ENCODE measurements at regions not wholly inside any gene's neighbourhood (a gene's known extent, or its start where the extent isn't known, plus 50 kb on each side); places are given as distances from the start of the nearest gene placed in this dataset.

- TF ChIP-seq POLR2A (IDR thresholded peaks at IDR 0.05), result no peak
- TF ChIP-seq EP300 (IDR thresholded peaks at IDR 0.05), result no peak
- no peak for TF ChIP-seq CTCF (IDR thresholded peaks at IDR 0.05)
- DNase-seq (ENCODE audit: low spot score in 2 of 2), result no peak
- no peaks in the 10 kb centered on the region for H3K36me3 ChIP-seq
- no peaks in the 10 kb centered on the region for H3K4me1 ChIP-seq
- peaks cover 0 to 46% of the 10 kb centered on the region in 2 donors for H3K27me3 ChIP-seq
- H3K27ac ChIP-seq, result no peak overlapping the region
- WGBS, 2 donors, result 59 to 70% methylated on average over 4 of the region's 4 CpGs
- H3K4me3 ChIP-seq, result no peak overlapping the region
- no peaks in the 10 kb centered on the region for H3K9me3 ChIP-seq
These were observed 291.0 kb downstream of the IRF8 start for GRCh38 chr16:86189934-86190333.

DNA sequence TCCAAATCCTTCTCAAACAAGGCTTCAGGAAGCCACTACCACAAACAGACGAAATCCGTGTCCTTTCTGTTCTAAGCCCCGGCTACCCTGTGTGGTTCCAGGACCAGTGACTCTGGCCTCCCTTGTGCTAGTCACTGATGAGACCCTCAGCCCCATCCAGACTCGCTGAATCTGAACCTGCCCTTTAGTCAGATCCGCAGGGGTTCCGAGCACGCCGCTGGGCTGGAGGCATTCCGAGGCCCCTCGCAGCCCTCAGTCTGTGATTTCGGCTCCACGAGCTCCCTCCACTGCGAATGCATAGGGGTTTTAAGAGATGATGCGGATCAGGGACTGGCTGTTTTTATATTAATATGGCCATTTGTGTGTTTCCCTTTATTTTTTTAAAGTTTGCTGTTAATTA is 292.7 kb downstream of the IRF8 start:
- 59 to 62% methylated on average over 14 of the region's 14 CpGs for WGBS, 2 donors
- H3K36me3 ChIP-seq, result no peaks in the 10 kb centered on the region

DNA sequence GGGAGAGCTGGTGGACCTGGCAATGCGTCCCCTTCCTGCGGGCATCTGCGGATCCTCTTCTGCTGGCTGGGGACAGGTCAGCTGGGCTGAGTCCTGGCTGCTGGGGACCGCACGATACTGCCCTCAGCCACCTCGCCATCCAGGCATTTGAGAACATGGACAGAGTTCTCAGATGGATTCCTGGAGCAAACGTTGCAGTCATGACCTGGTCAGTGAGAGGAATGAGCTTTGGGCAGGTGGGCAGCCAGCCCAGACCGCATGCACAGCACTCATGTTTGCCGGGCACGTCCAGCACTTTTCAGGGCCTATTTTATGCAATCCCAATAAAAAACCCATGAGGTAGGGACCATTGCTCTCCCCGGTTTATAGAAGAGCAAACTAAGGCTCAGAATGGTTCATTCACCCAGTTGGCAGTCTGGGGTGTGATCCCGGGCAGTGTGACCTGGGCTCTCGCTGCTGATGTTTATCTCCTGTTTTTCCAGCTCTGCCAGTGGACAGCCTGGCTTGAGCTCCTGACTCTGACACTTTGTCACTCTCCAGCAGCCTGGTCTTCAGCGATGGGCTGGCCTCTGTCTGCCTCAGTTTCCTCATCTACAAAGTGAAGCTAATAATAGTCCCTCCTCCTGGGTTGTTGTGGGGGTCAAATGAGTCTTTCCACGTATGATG is 294.7 kb downstream of the IRF8 start:
- no peak for DNase-seq (ENCODE audit: low spot score in 2 of 2)
- Histone ChIP-seq H3K27me3 (peaks cover 0 to 76% of the 10 kb centered on the region in 2 donors), H3K4me3 (no peak overlapping the region), H3K4me1 (no peaks in the 10 kb centered on the region), H3K9me3 (no peaks in the 10 kb centered on the region), H3K36me3 (no peaks in the 10 kb centered on the region), H3K27ac (no peak overlapping the region)
- TF ChIP-seq CTCF (IDR thresholded peaks at IDR 0.05), result no peak
- TF ChIP-seq EP300 (IDR thresholded peaks at IDR 0.05), result no peak
- TF ChIP-seq POLR2A (IDR thresholded peaks at IDR 0.05), result no peak
- 77 to 81% methylated on average over 15 of the region's 15 CpGs for WGBS, 2 donors

More for the DNA sequence above, 292.7 kb downstream of the IRF8 start:
- Histone ChIP-seq H3K9me3 (no peaks in the 10 kb centered on the region), H3K4me3 (no peak overlapping the region), H3K27me3 (peaks cover 0 to 56% of the 10 kb centered on the region in 2 donors), H3K27ac (no peak overlapping the region), H3K4me1 (no peaks in the 10 kb centered on the region)
- TF ChIP-seq CTCF (IDR thresholded peaks at IDR 0.05) (no peak), EP300 (IDR thresholded peaks at IDR 0.05) (no peak), POLR2A (IDR thresholded peaks at IDR 0.05) (no peak)
- no peak for DNase-seq (ENCODE audit: low spot score in 2 of 2)

DNA sequence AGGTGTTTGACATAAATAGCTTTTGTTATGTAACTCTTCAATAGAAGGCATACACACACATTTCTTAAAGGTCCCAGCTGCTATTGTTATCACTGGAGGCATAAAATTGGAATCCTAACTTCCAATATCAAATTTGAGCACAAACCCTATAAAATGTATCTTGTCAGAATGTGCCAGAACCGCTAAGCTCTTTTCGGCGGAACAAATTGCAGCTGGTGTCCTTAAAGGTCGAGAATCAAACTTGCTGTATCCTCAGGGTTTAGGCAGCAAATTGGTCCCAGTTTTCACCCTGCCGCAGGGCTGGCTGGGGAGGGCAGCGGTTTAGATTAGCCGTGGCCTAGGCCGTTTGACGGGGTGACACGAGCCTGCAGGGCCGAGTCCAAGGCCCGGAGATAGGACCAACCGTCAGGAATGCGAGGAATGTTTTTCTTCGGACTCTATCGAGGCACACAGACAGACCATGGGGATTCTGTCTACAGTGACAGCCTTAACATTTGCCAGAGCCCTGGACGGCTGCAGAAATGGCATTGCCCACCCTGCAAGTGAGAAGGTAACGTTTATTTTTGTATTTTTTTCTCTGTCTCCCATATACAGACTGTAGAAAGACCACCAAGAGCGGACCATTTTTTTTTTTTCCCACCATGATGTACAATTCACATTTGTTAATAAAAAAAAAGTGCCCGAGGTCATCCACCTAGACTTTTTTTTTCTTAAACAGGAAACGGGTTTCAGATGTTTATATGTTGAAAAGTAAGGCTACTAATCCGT is 297.1 kb downstream of the IRF8 start:
- Histone ChIP-seq H3K4me3 (no peak overlapping the region), H3K9me3 (no peaks in the 10 kb centered on the region), H3K4me1 (no peaks in the 10 kb centered on the region), H3K27me3 (peaks cover 0 to 92% of the 10 kb centered on the region in 2 donors), H3K27ac (peak overlapping the region in 1 of 4 donors; percentile 45), H3K36me3 (no peaks in the 10 kb centered on the region)
- no peak for TF ChIP-seq EP300 (IDR thresholded peaks at IDR 0.05)
- no peak for TF ChIP-seq CTCF (IDR thresholded peaks at IDR 0.05)
- TF ChIP-seq POLR2A (IDR thresholded peaks at IDR 0.05), result no peak
- 45 to 52% methylated on average over 22 of the region's 22 CpGs for WGBS, 2 donors
- DNase-seq (ENCODE audit: low spot score in 2 of 2), result no peak

All from tibial nerve (tissue), 4 donors.